ENCODE measurements at regions not wholly inside any gene's neighbourhood (a gene's known extent, or its start where the extent isn't known, plus 50 kb on each side); places are given as distances from the start of the nearest gene placed in this dataset.

DNA sequence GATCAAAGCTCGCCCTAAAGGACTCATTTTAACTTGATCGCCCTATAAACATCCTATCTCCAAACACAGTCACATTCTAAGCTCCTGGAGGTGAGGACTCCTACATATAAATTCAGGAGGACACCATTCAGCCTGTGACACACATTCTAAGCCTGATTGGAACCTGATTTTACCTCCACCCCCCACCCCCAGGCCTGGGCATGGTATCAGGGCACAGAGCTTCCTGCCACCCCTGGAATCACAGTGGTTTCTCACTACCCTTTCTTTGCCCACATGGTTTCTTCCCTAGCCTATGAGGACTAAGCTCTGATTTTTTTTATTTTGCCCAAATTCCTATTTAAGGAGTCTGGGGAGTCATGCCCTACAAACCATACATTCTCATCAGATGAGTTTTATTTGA is 428.1 kb upstream of the ID2 start:
- TF ChIP-seq, protein P1, sequence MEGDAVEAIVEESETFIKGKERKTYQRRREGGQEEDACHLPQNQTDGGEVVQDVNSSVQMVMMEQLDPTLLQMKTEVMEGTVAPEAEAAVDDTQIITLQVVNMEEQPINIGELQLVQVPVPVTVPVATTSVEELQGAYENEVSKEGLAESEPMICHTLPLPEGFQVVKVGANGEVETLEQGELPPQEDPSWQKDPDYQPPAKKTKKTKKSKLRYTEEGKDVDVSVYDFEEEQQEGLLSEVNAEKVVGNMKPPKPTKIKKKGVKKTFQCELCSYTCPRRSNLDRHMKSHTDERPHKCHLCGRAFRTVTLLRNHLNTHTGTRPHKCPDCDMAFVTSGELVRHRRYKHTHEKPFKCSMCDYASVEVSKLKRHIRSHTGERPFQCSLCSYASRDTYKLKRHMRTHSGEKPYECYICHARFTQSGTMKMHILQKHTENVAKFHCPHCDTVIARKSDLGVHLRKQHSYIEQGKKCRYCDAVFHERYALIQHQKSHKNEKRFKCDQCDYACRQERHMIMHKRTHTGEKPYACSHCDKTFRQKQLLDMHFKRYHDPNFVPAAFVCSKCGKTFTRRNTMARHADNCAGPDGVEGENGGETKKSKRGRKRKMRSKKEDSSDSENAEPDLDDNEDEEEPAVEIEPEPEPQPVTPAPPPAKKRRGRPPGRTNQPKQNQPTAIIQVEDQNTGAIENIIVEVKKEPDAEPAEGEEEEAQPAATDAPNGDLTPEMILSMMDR (IDR thresholded peaks at IDR 0.05), result no peak
- no peak for TF ChIP-seq POLR2A (IDR thresholded peaks at IDR 0.05)

Measured in adrenal gland (tissue), 5 donors.